GM12878 (cell line): ENCODE measurements at regions not wholly inside any gene's neighbourhood (a gene's known extent, or its start where the extent isn't known, plus 50 kb on each side); places are given as distances from the start of the nearest gene placed in this dataset.

Experiments used
- ATAC-seq: fragments of 200-7000 bp; cut with Tn5 transposase; 3 replicates; pipeline ENCODE4 v1.9.1; 2020; ENCODE audit warnings: mild to moderate bottlenecking, moderate library complexity
- BruUV-seq: library from RNA; stranded (reverse); fragments of 400-500 nt; replicated peaks from 2 replicates; lab custom pipeline; 2021; lab: Mats Ljungman, UMichigan
- CTCF ChIA-PET: fragments of 300-600 bp; sonication (Branson Sonifier 250); formaldehyde crosslinking; extraction: SDS; loops from one replicate; lab custom pipeline; 2021; ENCODE audit warnings: inconsistent platforms; lab: Yijun Ruan, JAX
- POLR2A ChIA-PET: fragments of 350-600 bp; formaldehyde crosslinking; extraction: SDS; loops from one replicate; lab custom pipeline; 2021; ENCODE audit warnings: inconsistent platforms; lab: Charles Lee
- RAD21 ChIA-PET: fragments of 300-600 bp; sonication (Branson Sonifier 250); formaldehyde crosslinking; loops from one replicate; lab custom pipeline; 2023; ENCODE audit warnings: antibody characterized with exemption; ENCODE audit not compliant: unreplicated experiment; lab: Charles Lee
- SMC1A ChIA-PET: fragments of 300-600 bp; sonication (Branson Sonifier 250); formaldehyde crosslinking; loops from one replicate; lab custom pipeline; 2023; ENCODE audit not compliant: unreplicated experiment, uncharacterized antibody; lab: Charles Lee
- DNase-seq: peaks from one replicate; pipeline ENCODE4 v3.0.0-alpha.2; 2011; ENCODE audit warnings: low read depth, low spot score
- FAIRE-seq: peaks from 3 replicates; lab custom pipeline; 2011; peaks lifted over from hg19 to GRCh38; lab: Jason Lieb, UNC
- H2AFZ ChIP-seq: 2 replicates; pipeline ENCODE4 v1.6.0; 2011; ENCODE audit warnings: low read depth, low read length, control low read depth; ENCODE audit not compliant: control insufficient read depth
- H3K27ac ChIP-seq: 2 replicates; pipeline ENCODE4 v1.5.1; 2011; ENCODE audit warnings: control low read depth; ENCODE audit not compliant: control insufficient read depth, insufficient read depth
- H3K27me3 ChIP-seq, 2 experiments: replicated peaks in 1 of 2; 2 replicates each; pipeline versions ENCODE4 v1.6.0 to v1.6.1; 2011; ENCODE audit warnings: low read length in 1 of 2; ENCODE audit not compliant: control insufficient read depth in 2 of 2, insufficient read depth in 2 of 2
- H3K36me3 ChIP-seq, 2 experiments: 2 replicates each; pipeline ENCODE4 v1.5.1; 2011; ENCODE audit warnings: low read length in 1 of 2; ENCODE audit not compliant: control insufficient read depth in 2 of 2, insufficient read depth in 2 of 2
- H3K4me1 ChIP-seq: 2 replicates; pipeline ENCODE4 v1.6.1; 2011; ENCODE audit warnings: mild to moderate bottlenecking, low read length, moderate library complexity, mixed read lengths; ENCODE audit not compliant: control insufficient read depth, insufficient read depth
- H3K4me2 ChIP-seq: 2 replicates; pipeline ENCODE4 v1.6.0; 2011; ENCODE audit warnings: control low read depth; ENCODE audit not compliant: control insufficient read depth, insufficient read depth
- H3K4me3 ChIP-seq: fragments of 200-600 bp; sonication (generic); 2 replicates; pipeline ENCODE4 v1.5.1; 2016
- H3K79me2 ChIP-seq: 2 replicates; pipeline ENCODE4 v1.6.0; 2011; ENCODE audit warnings: low read length; ENCODE audit not compliant: control insufficient read depth, insufficient read depth
- H3K9ac ChIP-seq: 2 replicates; pipeline ENCODE4 v1.8.0; 2011; ENCODE audit warnings: low read length, control low read depth, mixed read lengths; ENCODE audit not compliant: control insufficient read depth, insufficient read depth
- H3K9me3 ChIP-seq: replicated peaks from 3 replicates; pipeline ENCODE4 v1.5.1; 2011; ENCODE audit warnings: mild to moderate bottlenecking, low read length; ENCODE audit not compliant: control insufficient read depth, insufficient read depth
- H4K20me1 ChIP-seq: 2 replicates; pipeline ENCODE4 v1.6.0; 2011; ENCODE audit not compliant: control insufficient read depth, insufficient read depth
- ATF2 ChIP-seq: IDR thresholded peaks from 2 replicates; pipeline ENCODE4 v1.6.1; 2012; ENCODE audit warnings: low read length, inconsistent platforms
- CEBPB ChIP-seq, 2 experiments: fragments of 150-350 bp in 1 of 2; IDR thresholded peaks; 2 replicates each; pipeline ENCODE4 v1.6.1; 2012 to 2014; ENCODE audit warnings: low read depth in 2 of 2, low read length in 2 of 2, borderline replicate concordance in 1 of 2, inconsistent platforms in 1 of 2
- EP300 ChIP-seq, 2 experiments: fragments of 150-350 bp in 1 of 2; IDR thresholded peaks; 2 replicates each; pipeline ENCODE4 v1.6.1; 2011 to 2012; ENCODE audit warnings: low read depth in 2 of 2, low read length in 2 of 2, borderline replicate concordance in 1 of 2, improper control_type of control experiment in 1 of 2, inconsistent platforms in 1 of 2; ENCODE audit not compliant: control insufficient read depth in 1 of 2
- FOXK2 ChIP-seq: fragments of 450-650 bp; IDR thresholded peaks from 2 replicates; pipeline ENCODE4 v1.6.1; 2017; ENCODE audit warnings: mild to moderate bottlenecking, moderate library complexity
- HDAC6 ChIP-seq: fragments of 200-600 bp; sonication (generic); IDR thresholded peaks from one replicate; pipeline ENCODE4 v1.8.0; 2017; ENCODE audit warnings: antibody characterized with exemption; ENCODE audit not compliant: unreplicated experiment
- LARP7 ChIP-seq: fragments of 450-650 bp; IDR thresholded peaks from 2 replicates; pipeline ENCODE4 v1.6.1; 2017; ENCODE audit warnings: mild to moderate bottlenecking
- PML ChIP-seq: IDR thresholded peaks from 2 replicates; pipeline ENCODE4 v1.6.1; 2012; ENCODE audit warnings: low read length, inconsistent platforms
- RBBP5 ChIP-seq: fragments of 200-600 bp; sonication (generic); conservative IDR thresholded peaks from 2 replicates; pipeline ENCODE4 v1.6.1; 2016
- REST ChIP-seq: IDR thresholded peaks from 2 replicates; pipeline ENCODE4 v1.6.1; 2012; ENCODE audit warnings: mild to moderate bottlenecking, low read depth, low read length
- SIN3A ChIP-seq: IDR thresholded peaks from 2 replicates; pipeline ENCODE4 v1.6.1; 2012; ENCODE audit warnings: low read depth, low read length, improper control_type of control experiment
- SMAD5 ChIP-seq: IDR thresholded peaks from 2 replicates; pipeline ENCODE4 v1.6.1; 2016; ENCODE audit warnings: antibody characterized with exemption, low read depth
- SUZ12 ChIP-seq: fragments of 200-600 bp; sonication (generic); IDR thresholded peaks from one replicate; pipeline ENCODE4 v1.6.1; 2018; ENCODE audit warnings: antibody characterized with exemption, mild to moderate bottlenecking; ENCODE audit not compliant: unreplicated experiment
- TBL1XR1 ChIP-seq: IDR thresholded peaks from 2 replicates; pipeline ENCODE4 v1.6.1; 2012; ENCODE audit warnings: low read depth, low read length, improper control_type of control experiment
- TCF7 ChIP-seq: IDR thresholded peaks from 2 replicates; pipeline ENCODE4 v1.6.1; 2014; ENCODE audit warnings: antibody characterized with exemption, borderline replicate concordance
- USF1 ChIP-seq: IDR thresholded peaks from 2 replicates; pipeline ENCODE4 v1.6.1; 2011; ENCODE audit warnings: borderline replicate concordance, low read depth, mild to moderate bottlenecking, moderate library complexity, mixed read lengths, low read length; ENCODE audit not compliant: insufficient read depth; ENCODE audit errors: extremely low read length
- ZNF274 ChIP-seq: IDR thresholded peaks from one replicate; pipeline ENCODE4 v1.8.0; 2011; ENCODE audit not compliant: insufficient read length, insufficient read depth
- WGBS: methylation state at CpG from one replicate; pipeline ENCODE4 v1.1.6; 2016; ENCODE audit warnings: low lambda C conversion rate; ENCODE audit not compliant: insufficient replicate concordance, insufficient coverage; ENCODE audit errors: missing lambda C conversion rate; 5-methylcytosine and 5-hydroxymethylcytosine counted together
- in situ Hi-C: fragments of 300-500 bp; cut with MboI; formaldehyde crosslinking; loops from 9 replicates; pipeline ENCODE4 v1.14.3; 2018; ENCODE audit warnings: mixed read lengths
- intact Hi-C: fragments of 100-400 bp; cut with micrococcal nuclease; formaldehyde crosslinking; loops from one replicate; pipeline ENCODE4 v1.14.2; 2022; ENCODE audit not compliant: unreplicated experiment

- TF ChIP-seq CEBPB (IDR thresholded peaks at IDR 0.05; ENCODE audit: borderline replicate concordance in 1 of 2, low read depth in 2 of 2, low read length in 2 of 2) (no peak), ZNF274 (no peak), EP300 (IDR thresholded peaks at IDR 0.05; ENCODE audit: borderline replicate concordance in 1 of 2, control insufficient read depth in 1 of 2, low read depth in 2 of 2, low read length in 2 of 2) (no peak), SUZ12 (no peak), USF1 (no peak), RBBP5 (no peak), SMAD5 (no peak)
These were observed 87.9 kb upstream of the MAMDC2 start (continued) for GRCh38 chr9:69955536-69956355.

GRCh38 chr9:69961843-69962242, 81.8 kb upstream of the MAMDC2 start:
- Histone ChIP-seq H3K4me1 (no peaks in the 10 kb centered on the region), H3K27ac (no peak overlapping the region), H3K4me2 (no peak overlapping the region), H3K9ac (no peak overlapping the region), H3K4me3 (no peak overlapping the region), H3K9me3 (no peaks in the 10 kb centered on the region), H3K79me2 (no peaks in the 10 kb centered on the region), H3K27me3 (peaks cover 0 to 3% of the 10 kb centered on the region in 2 experiments; a peak in 2 of 4 replicates), H2AFZ (no peak overlapping the region)
- in situ Hi-C loops = no loop called here
- DNase-seq (no peak), ATAC-seq (no peak)
- POLR2A ChIA-PET = no interaction called here
- no TSS peak for BruUV-seq
- CTCF ChIA-PET = interaction anchor here (1.4 kb wide), 1 partner anchor 150 kb away, joined by 4 read pairs; no protein-coding TSS in a partner anchor
- WGBS = 0% methylated on average over 1 of the region's 1 CpG
- intact Hi-C loops = no loop called here
- SMC1A ChIA-PET = no interaction called here
- TF ChIP-seq FOXK2 (no peak), HDAC6 (no peak), TCF7 (no peak), REST (no peak), ATF2 (no peak), SIN3A (no peak), PML (no peak), TBL1XR1 (no peak), LARP7 (no peak)
- TF ChIP-seq, all 136 proteins: peak for 0
- RAD21 ChIA-PET = interaction anchor here (1.5 kb wide), 1 partner anchor 9 kb away, joined by 4 read pairs; no protein-coding TSS in a partner anchor
- Histone ChIP-seq H4K20me1 (no peaks in the 10 kb centered on the region), H3K36me3 (no peaks in the 10 kb centered on the region)
- FAIRE-seq = no peak
